Activated B cell treated with CpG ODN at 0.5 μM for 24 hours (primary cell): ENCODE measurements at regions not wholly inside any gene's neighbourhood (a gene's known extent, or its start where the extent isn't known, plus 50 kb on each side); places are given as distances from the start of the nearest gene placed in this dataset.

Source experiments
- ATAC-seq: fragments of 200-7000 bp; cut with Tn5 transposase; one replicate; pipeline ENCODE4 v1.10.0; 2021; ENCODE audit warnings: low read depth, mild to moderate bottlenecking, moderate library complexity
- CTCF ChIA-PET: fragments of 350-600 bp; sonication (Branson Sonifier 250); formaldehyde crosslinking; loops from one replicate; lab custom pipeline; 2021; ENCODE audit warnings: antibody characterized with exemption; lab: Charles Lee
- POLR2A ChIA-PET: fragments of 350-600 bp; sonication (Branson Sonifier 250); formaldehyde crosslinking; loops from one replicate; lab custom pipeline; 2021; ENCODE audit warnings: antibody characterized with exemption; lab: Charles Lee
- DNase-seq: peaks from one replicate; pipeline ENCODE4 v3.0.0; 2022
- H3K27ac Mint-ChIP-seq: one replicate; pipeline ENCODE4 v1.8.0; 2020; ENCODE audit warnings: mixed read lengths
- H3K27me3 Mint-ChIP-seq: one replicate; pipeline ENCODE4 v1.8.0; 2021; ENCODE audit warnings: mixed read lengths
- H3K36me3 Mint-ChIP-seq: one replicate; pipeline ENCODE4 v1.8.0; 2021; ENCODE audit warnings: low read depth, mixed read lengths
- H3K4me1 Mint-ChIP-seq: one replicate; pipeline ENCODE4 v1.8.0; 2021; ENCODE audit warnings: mixed read lengths
- H3K4me3 Mint-ChIP-seq: one replicate; pipeline ENCODE4 v1.8.0; 2020; ENCODE audit warnings: mild to moderate bottlenecking, mixed read lengths
- H3K9me3 Mint-ChIP-seq: one replicate; pipeline ENCODE4 v1.8.0; 2020; ENCODE audit warnings: mixed read lengths
- intact Hi-C: fragments of 100-400 bp; cut with micrococcal nuclease; formaldehyde crosslinking; loops from one replicate; pipeline ENCODE4 v1.15.1; 2024
- TF ChIP-seq, protein P1 (sequence below): fragments of 200-600 bp; IDR thresholded peaks from one replicate; pipeline ENCODE4 v1.8.0; 2022; ENCODE audit warnings: antibody characterized with exemption, mild to moderate bottlenecking

DNA sequence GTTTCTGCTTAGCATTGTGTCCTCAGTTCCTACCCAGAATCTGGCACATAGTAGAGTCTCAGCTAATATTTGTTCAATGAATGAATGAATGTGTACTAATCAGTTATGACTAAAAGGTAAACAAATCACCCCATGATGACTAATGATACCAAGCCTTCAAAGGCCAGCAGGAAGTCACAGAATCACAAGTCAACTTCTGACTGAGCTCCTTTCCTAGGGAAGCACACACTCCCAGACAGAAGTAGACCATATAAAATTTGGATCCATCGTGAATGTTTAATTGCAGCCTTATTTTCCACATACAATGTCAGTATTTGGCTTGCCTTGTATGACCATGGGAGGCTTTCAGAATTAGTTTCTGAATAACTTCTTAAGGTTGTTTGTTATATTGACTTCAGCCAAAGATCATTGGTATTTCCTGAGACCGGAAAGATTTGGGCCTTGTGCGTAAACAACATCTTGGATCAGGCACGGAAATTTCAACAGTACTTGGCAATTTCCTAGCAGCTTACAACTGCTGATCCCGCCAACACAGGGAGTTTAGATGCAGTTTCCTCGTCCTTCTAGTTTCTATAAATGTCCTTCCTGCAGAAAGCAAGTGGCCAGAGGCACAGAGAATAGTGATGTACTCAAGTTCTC, 185.9 kb upstream of the ATP1B1 start:
- CTCF ChIA-PET, result no interaction called here
- no peaks in the 10 kb centered on the region for H3K4me1 Mint-ChIP-seq
- intact Hi-C loops, result no loop called here
- no peak for DNase-seq
- peaks cover 4% of the 10 kb centered on the region for H3K27me3 Mint-ChIP-seq
- H3K27ac Mint-ChIP-seq, result no peak overlapping the region
- no peak overlapping the region for H3K4me3 Mint-ChIP-seq
- no peak for ATAC-seq
- H3K36me3 Mint-ChIP-seq, result no peaks in the 10 kb centered on the region
- POLR2A ChIA-PET, result no interaction called here
- TF ChIP-seq, protein P1, sequence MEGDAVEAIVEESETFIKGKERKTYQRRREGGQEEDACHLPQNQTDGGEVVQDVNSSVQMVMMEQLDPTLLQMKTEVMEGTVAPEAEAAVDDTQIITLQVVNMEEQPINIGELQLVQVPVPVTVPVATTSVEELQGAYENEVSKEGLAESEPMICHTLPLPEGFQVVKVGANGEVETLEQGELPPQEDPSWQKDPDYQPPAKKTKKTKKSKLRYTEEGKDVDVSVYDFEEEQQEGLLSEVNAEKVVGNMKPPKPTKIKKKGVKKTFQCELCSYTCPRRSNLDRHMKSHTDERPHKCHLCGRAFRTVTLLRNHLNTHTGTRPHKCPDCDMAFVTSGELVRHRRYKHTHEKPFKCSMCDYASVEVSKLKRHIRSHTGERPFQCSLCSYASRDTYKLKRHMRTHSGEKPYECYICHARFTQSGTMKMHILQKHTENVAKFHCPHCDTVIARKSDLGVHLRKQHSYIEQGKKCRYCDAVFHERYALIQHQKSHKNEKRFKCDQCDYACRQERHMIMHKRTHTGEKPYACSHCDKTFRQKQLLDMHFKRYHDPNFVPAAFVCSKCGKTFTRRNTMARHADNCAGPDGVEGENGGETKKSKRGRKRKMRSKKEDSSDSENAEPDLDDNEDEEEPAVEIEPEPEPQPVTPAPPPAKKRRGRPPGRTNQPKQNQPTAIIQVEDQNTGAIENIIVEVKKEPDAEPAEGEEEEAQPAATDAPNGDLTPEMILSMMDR, result no peak
- no peaks in the 10 kb centered on the region for H3K9me3 Mint-ChIP-seq

DNA sequence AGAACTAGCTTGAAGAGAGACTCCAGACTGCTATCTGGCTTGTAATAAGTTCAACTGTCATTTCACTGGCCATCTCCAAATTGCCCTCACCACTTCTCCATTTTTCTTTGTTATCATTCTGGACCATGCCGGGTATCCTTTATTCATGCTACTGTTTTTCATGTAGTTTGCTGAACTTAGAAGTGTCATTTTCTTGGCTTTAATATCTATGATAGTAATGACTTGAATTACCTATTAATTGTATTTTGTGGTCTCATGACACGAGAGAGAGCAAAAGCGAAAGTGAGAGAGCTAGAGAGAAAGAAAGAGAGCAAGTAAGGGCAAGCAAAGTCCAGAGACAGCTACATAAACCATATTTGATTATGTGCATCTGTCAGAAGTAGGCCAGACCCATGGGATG, 184.9 kb upstream of the ATP1B1 start:
- no peak for DNase-seq
- CTCF ChIA-PET, result interaction anchor here (0.5 kb wide), 1 partner anchor 9 kb away, joined by 3 read pairs; no protein-coding TSS in a partner anchor
- H3K4me3 Mint-ChIP-seq, result no peak overlapping the region
- POLR2A ChIA-PET, result no interaction called here
- no peaks in the 10 kb centered on the region for H3K4me1 Mint-ChIP-seq
- no peaks in the 10 kb centered on the region for H3K9me3 Mint-ChIP-seq
- TF ChIP-seq, protein P1, result no peak
- intact Hi-C loops, result no loop called here
- H3K27ac Mint-ChIP-seq, result no peak overlapping the region
- peaks cover 7% of the 10 kb centered on the region for H3K27me3 Mint-ChIP-seq
- H3K36me3 Mint-ChIP-seq, result no peaks in the 10 kb centered on the region
- no peak for ATAC-seq

DNA sequence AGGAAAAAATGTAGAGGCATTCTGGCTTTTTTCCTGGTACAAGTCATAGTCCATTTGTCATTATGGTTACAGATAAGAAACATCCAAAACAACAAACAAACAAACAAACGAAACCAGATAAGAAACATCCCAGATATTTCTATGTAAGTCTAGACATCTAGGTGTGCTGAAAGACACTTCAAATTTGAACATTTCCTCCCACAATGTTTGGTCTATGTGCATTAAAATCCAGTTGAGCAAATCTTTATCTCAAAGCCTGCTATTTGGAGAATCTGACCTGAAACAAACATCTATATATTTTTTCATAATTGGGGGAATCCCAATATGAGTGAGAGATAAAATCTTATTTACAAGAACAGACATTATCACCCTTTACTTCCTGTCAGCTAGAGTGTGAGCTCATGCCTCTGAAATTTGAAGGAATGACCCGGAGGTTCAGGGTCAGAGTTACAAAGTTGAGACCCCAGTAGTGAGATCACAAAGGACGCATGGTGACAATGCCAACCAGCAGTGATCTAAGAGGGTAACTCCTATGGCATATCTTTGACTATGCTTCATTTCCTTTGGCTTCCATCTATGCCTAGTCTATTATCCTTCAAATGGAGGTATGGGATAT, 182.9 kb upstream of the ATP1B1 start:
- Mint-ChIP-seq H3K4me1 (no peaks in the 10 kb centered on the region), H3K27me3 (peaks cover 9% of the 10 kb centered on the region), H3K9me3 (no peaks in the 10 kb centered on the region), H3K4me3 (no peak overlapping the region), H3K36me3 (no peaks in the 10 kb centered on the region), H3K27ac (no peak overlapping the region)
- ChIA-PET POLR2A (no interaction called here), CTCF (no interaction called here)
- TF ChIP-seq, protein P1, result no peak
- intact Hi-C loops, result no loop called here
- DNase-seq (no peak), ATAC-seq (no peak)

DNA sequence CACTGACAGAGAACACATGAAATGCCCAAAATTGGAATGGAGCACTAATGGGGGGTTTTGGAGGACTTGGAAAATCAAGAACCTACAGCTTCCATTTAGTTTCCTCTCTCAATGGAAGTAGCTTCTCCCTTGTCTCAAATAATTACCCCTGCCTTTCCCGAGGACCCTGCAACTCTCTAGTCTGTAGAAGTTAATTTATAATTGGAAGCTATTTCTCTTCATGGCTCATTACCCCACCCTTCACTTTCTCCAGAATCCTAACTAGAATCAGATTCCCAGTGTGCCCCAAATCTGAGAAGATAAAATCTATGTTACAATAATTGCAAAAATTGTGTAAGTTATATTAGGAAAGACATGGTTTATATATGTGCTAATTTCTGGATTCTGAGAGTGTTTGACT, 181.5 kb upstream of the ATP1B1 start:
- Mint-ChIP-seq H3K4me3 (no peak overlapping the region), H3K27ac (no peak overlapping the region), H3K36me3 (no peaks in the 10 kb centered on the region), H3K9me3 (no peaks in the 10 kb centered on the region), H3K27me3 (peaks cover 12% of the 10 kb centered on the region), H3K4me1 (no peaks in the 10 kb centered on the region)
- TF ChIP-seq, protein P1, result no peak
- DNase-seq (no peak), ATAC-seq (no peak)
- intact Hi-C loops, result no loop called here
- CTCF ChIA-PET, result no interaction called here
- POLR2A ChIA-PET, result no interaction called here

DNA sequence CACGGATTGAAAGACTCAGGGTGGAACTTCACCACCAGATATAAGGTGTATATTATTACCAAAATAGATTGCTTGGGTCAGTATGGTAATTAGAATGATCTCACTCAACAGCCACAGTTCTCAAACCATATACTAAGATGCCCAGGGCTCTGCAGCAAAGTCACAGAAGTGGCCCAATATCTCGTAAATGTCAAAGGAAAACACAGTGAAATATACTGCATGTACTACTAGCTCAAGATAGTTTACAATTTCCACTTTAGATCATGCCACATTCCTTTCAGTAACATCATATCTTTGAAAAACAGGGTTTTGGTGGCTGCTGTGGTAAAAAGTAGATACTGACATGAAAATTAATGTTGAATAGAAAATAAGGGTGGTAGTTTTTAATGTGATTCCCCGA, 180.3 kb upstream of the ATP1B1 start:
- H3K27me3 Mint-ChIP-seq, result peaks cover 12% of the 10 kb centered on the region
- no peaks in the 10 kb centered on the region for H3K4me1 Mint-ChIP-seq
- POLR2A ChIA-PET, result no interaction called here
- H3K4me3 Mint-ChIP-seq, result no peak overlapping the region
- CTCF ChIA-PET, result no interaction called here
- intact Hi-C loops, result no loop called here
- ATAC-seq, result no peak
- H3K27ac Mint-ChIP-seq, result no peak overlapping the region
- no peak for DNase-seq
- no peaks in the 10 kb centered on the region for H3K9me3 Mint-ChIP-seq
- TF ChIP-seq, protein P1, result no peak
- no peaks in the 10 kb centered on the region for H3K36me3 Mint-ChIP-seq
